Fibroblast of skin of abdomen (primary cell): ENCODE measurements at regions not wholly inside any gene's neighbourhood (a gene's known extent, or its start where the extent isn't known, plus 50 kb on each side); places are given as distances from the start of the nearest gene placed in this dataset.

Experiments
- DNase-seq: peaks from one replicate; pipeline ENCODE4 v3.0.0-alpha.2; 2013

GRCh38 chr9:126275386-126276001, 51.1 kb upstream of the MVB12B start:
- no peak for DNase-seq

DNA sequence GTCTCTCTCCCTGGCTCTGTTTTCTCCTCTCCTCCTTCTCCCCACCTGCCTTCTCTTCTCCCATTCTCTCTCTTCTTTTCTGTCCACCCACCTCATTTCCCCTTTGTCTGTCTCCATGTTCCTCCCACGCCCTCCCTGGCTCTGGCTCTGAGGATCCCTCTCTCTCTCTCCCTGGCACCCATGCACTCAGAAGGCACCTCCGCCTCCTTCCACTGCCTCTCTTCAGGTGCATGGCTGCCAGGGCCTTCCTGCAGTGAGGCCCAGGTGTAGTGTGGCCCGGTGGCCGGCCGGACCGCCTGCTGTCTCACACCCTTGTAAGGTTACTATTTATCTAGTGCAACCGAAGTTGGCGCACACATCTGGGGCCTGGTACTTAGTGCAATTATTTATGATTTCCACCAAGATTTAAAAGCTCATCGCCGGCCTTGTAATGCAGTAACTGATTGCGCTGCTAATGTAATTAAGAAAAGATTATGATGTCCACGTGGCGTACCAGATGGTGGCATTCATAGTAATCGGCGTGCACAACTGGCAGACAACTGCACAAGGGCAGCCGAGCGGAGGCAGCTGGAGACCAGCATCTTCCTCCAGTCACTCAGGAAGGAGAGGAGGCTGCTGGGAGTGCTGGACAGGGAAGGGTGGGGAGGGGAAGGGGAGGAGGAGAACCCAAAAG, 50.4 kb upstream of the MVB12B start:
- DNase-seq: no peak
